Body of pancreas (tissue), 4 donors: ENCODE measurements at regions not wholly inside any gene's neighbourhood (a gene's known extent, or its start where the extent isn't known, plus 50 kb on each side); places are given as distances from the start of the nearest gene placed in this dataset.
A peak's percentile ranks its signal among the peaks of the same experiment; 100 is the strongest.
"Not testable (repeated sequence)": the region's sequence is repeated elsewhere in the genome, so short reads cannot be mapped to it uniquely, and the experiment has no call there.

Experiments
- CTCF ChIP-seq, 7 experiments: fragments of 450-650 bp in 4 of 7; fragments of 200-600 bp in 3 of 7; sonication (generic) in 3 of 7; IDR thresholded peaks; one replicate each; pipeline ENCODE4 v1.5.1; 2016 to 2019; ENCODE audit warnings: antibody characterized with exemption in 7 of 7
- POLR2A ChIP-seq, 3 donors: fragments of 450-650 bp; IDR thresholded peaks; one replicate each; pipeline ENCODE4 v1.6.1; 2016; ENCODE audit warnings: antibody characterized with exemption in 3 of 3, mild to moderate bottlenecking in 2 of 3

GRCh38 chr9:78704153-78704552 is 407.2 kb downstream of the PSAT1 start:
- peak in 2 of 7 experiments; percentile 21 to 29 for TF ChIP-seq CTCF (IDR thresholded peaks at IDR 0.05)
- not testable (repeated sequence) for TF ChIP-seq POLR2A (IDR thresholded peaks at IDR 0.05)
